Body of pancreas (tissue), 4 donors: ENCODE measurements at regions not wholly inside any gene's neighbourhood (a gene's known extent, or its start where the extent isn't known, plus 50 kb on each side); places are given as distances from the start of the nearest gene placed in this dataset.

Experiments
- CTCF ChIP-seq, 7 experiments: fragments of 450-650 bp in 4 of 7; fragments of 200-600 bp in 3 of 7; sonication (generic) in 3 of 7; IDR thresholded peaks; one replicate each; pipeline ENCODE4 v1.5.1; 2016 to 2019; ENCODE audit warnings: antibody characterized with exemption in 7 of 7
- POLR2A ChIP-seq, 3 donors: fragments of 450-650 bp; IDR thresholded peaks; one replicate each; pipeline ENCODE4 v1.6.1; 2016; ENCODE audit warnings: antibody characterized with exemption in 3 of 3, mild to moderate bottlenecking in 2 of 3

DNA sequence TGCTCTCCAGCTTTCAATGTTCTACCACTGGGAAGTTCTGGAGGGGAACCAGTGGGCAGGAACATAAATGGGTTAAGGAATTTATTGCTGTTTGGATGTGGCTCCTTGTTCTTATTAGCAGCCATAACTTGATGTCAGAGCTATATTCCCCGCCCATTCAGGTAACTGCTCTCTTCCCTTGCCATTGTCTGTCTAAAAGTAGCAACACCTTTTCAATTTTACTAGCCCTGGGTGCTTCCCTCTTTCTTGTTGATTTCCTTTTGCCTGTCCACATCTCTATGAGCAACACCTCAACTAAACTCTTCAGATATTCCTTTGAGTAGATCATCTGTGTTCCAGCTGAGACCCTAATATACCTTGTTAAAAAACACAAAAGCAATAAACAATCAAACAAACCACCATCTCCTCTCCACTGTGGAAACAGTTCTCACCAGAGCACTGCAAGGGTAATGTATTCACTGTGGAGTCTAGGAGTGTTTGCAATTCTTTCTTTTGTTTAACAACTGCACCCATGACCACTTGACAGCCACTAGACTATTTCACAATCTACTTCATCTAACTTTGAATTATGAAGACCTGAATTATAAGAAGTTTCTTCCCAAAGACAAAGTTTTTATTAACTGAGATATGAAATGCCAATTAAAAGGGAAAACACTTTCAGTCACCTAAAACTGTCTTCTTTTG is 436.7 kb downstream of the IPMK start:
- TF ChIP-seq CTCF (IDR thresholded peaks at IDR 0.05) (no peak), POLR2A (IDR thresholded peaks at IDR 0.05) (no peak)
